Anterior cingulate cortex (tissue), 58 donors: ENCODE measurements at regions not wholly inside any gene's neighbourhood (a gene's known extent, or its start where the extent isn't known, plus 50 kb on each side); places are given as distances from the start of the nearest gene placed in this dataset.

Source experiments
- DNase-seq, 58 donors: peaks; one replicate each; lab custom pipeline; 2025; lab: John Stamatoyannopoulos, UW

DNA sequence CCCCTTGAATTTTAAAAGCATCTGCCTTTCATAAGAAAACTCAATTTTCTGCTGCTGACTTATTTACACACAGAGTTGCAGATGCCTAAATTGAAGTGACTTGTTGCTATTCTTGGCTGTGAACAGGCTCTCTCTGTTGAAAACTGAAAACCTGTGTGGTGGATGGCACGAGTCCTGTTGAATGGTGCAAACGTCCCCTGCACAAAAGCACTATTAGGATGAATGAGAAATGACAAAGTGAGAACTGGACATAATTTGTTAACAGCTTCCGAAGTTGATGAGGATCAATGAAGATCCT, 201.7 kb upstream of the PREP start:
- no peak for DNase-seq

DNA sequence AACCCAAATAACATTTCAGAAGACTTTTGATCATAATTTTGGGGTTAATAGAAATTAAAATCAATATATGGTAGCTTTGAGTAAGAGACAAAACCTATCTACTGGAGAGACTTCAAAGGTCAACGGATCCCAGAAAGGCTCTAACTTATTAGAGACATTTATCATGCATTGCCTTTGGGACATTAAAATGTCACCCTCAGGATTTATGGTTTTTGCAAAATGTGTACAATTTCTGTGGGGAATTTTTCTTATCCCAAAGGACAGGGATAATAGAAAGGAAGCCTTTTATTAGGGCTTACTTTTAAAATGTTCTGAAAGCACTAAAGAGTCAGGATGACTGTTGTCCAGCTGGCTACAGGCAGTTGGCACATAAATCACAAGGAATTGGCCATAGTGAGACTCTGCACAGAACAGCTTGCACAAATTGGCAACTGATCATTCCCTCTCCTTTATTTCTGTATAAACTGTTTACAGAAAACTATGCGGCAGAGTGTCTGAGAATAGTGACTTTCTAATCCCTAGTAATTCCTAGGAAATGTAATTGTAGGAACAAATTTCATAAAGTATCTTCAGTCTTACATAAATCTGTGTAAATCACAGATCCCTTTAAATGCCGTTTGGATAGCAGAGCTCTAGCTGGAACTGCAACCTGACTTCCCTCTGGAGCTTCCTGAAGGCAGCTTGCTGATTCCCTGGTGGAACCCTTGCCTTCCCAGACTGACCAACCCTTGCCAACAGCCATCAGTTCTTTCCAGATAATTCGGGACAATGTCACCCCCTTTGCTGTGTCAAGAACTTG, 201.1 kb upstream of the PREP start:
- peak in 6 of 58 donors; percentile 8 to 51 (median 17) for DNase-seq

DNA sequence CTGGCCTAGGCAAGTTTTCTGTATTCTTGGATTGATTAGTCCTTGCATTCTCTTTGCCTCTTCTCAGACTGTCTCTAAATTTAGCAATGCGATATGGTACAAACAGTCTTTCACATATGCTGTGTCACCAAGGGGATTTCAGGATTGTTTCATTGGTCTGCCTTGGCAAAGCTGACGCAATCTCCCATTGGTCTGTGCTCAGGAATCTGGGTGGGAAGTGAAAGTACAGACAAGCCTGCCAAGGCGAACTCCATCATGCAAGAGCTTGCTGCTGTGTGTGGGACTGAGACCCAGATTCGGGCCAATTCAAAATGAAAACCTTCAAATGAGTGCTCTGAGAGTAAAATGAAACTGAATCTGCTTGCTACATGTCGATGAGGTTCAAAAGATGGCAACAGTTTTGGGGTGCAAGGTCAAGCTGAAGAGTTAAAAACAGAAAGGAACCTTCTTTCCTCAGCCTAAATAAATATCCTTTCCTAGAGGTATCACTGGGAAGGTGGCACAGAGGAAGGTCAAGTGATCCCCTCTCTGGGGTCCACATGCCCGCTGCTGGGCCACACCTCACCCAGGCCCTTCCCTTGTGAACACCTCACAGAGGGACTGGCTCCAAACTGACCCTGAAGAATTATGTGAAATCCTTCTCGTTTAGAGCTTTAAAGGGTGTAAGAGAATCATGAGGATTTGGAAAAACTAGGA, 198.8 kb upstream of the PREP start:
- peak in 53 of 58 donors; percentile 9 to 91 (median 60) for DNase-seq

- DNase-seq: no peak
These were observed 197.7 kb upstream of the PREP start for GRCh38 chr6:105600336-105601260.

GRCh38 chr6:105598264-105598663, 195.4 kb upstream of the PREP start:
- no peak for DNase-seq

DNA sequence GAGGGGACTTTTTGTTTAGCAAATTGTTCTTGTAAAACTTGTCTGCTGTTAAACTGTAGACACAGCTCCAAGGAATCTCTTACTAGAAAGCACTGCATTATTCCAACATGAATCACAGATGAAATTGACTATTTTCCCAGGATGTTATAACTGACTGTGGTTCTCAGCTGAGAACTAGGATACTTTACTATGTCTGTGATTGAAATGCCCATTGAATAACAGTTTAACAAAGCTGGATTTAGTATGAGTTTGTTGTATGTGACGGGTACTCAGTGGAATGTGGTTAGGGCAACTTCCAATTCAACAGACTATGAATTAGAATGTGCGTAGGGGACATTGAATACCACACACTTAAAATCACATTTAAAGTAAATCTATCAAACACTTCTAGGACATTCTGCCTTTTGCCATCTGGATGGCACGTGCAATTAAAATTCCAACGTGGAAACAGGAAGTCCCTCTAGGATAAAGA, 193.4 kb upstream of the PREP start:
- DNase-seq: no peak

- no peak for DNase-seq
These were observed 192.9 kb upstream of the PREP start for GRCh38 chr6:105595829-105596228.

DNA sequence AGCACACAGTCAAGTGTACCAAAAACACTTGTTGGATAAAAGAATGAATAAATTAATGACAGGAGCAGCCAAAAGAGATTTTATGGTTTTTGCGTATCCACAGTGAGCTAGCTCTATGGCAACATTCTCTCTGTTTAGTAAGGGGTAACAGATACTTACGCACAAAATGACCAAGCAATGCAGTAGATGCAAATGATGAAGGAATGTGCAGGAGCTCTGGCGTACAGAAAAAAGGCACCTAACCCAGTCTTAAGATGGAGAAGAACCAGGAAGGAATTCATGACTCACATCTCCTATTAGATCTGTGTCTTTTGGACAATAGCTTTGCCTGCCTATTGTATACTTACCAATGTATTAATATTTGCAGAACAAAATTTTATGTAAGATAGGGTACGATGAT, 191.9 kb upstream of the PREP start:
- no peak for DNase-seq

- no peak for DNase-seq
These were observed 191.2 kb upstream of the PREP start for GRCh38 chr6:105593805-105594671.

DNA sequence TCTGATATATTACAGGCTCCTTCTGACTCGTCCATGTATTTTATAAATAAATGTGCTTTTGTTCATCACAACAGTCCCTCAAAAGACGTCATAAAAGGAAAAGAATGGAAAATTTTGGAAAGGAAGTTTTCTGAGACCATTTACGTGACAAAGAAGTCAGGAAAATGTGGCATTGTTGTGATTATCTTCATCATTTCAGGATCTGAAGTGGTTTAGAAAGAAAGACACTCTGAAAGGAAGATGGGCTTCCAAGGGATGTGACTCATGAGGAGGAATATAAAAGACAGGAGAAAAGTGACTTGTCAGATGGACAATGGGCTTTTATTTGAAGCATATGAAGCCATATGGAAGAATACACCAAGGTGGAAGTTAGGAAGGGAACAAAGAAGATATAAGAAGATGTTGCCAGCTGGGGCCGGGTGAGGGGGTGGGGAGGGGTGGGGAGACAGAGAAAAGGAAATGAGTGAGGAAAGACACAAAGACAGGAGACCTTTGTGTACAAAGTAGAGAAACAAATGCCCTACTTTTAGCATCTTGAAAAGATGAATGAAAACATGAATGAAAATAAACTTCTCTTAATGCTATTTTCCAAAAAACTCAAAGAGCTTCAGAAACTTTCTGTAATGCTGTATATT, 190.3 kb upstream of the PREP start:
- DNase-seq: no peak

DNA sequence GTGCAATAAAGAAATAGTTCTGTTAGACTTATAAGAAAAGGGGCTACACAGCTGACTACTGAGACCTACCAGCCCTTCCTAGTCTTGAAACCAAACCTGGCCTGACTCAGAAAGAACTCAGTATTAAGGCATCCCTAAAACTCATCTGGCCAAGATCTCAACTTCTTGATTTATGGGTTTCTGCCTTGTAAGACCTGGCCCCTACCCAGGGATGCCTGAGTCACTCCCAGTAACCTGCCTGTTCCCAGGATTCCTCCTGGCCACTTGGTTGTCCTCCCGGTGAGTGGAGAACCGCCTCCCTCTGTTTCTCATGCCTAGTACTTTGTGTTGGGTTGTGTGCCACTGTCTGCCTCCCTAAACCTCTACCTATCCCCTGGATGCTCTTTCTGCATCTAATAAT, 189.4 kb upstream of the PREP start:
- no peak for DNase-seq

- no peak for DNase-seq
These were observed 188.2 kb upstream of the PREP start for GRCh38 chr6:105591053-105591452.

GRCh38 chr6:105588123-105588710, 185.3 kb upstream of the PREP start:
- no peak for DNase-seq

DNA sequence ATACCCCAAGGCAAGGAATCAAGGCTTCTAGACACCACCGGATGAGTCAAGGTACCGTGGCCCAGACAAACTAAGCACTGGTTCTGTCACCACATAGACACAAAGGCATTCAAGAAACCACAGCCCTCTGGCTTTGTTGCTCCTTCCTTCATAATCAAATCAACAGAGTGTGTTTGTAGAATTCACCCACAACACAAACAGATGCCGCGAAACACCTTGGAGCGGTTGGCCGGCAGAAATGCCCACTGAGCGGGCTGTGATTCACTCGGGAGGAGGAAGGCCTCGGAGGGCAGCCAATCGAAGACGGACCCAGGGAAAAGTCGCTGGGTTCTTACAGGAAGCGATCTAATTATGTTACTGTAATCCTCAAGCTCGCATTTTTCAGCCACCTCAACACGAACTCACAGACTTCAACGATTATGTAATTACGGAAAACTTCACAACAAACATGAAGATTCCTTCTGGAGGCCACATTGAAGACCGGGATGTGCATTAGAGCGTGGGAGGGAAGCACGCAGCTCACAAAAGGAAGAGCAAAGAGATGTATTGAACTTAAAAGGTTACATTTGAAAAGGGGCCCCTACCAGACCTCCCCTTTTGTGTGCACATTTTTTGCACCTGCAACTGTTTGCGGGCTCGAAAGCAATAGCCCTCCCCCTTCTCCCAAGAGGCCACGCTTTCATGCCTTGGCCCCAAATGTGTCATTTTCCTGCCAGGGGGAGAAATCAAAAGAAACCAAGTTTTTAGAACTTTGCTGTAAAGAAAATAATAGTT, 184.7 kb upstream of the PREP start:
- no peak for DNase-seq

GRCh38 chr6:105578179-105578707, 175.4 kb upstream of the PREP start:
- DNase-seq: no peak

- no peak for DNase-seq
These were observed 170.7 kb upstream of the PREP start for GRCh38 chr6:105573556-105573955.

DNA sequence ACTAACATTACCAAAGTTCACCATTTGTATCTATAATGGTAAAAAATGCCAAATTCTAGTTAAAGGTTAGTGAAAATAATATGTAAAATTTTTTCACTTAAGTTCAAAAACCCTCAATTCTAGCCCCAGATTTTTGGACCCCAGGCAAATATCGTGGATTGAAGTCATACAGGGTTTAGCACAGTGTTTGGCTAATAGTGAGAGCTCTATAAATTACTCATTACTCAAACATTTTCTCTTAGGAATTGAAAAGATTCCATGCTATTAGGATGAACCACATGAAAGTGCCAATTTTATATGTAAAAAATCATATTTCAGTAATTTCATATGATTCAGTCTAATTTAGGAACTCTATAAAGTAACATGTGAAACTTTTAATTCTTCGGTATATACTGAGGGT, 170.3 kb upstream of the PREP start:
- no peak for DNase-seq

DNA sequence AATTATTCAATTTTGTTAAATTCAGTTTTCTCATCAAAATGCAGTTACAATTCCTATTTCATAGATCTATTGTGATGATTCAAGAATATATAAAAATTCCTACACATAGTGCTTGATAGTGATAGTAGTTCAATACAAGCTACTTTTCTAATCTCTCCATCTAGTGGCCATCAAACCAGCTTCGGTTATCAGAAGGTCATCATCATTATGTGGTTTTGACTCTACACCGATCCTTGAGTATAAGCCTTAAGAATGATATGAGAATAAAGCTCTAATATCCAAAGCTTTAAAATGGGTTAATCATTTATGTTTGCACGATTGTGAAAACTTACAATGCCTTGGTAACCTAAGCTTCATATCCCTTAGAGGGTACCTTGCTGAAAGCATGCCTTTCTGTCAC, 167.5 kb upstream of the PREP start:
- DNase-seq: no peak
